GM12878 (cell line): ENCODE measurements at regions not wholly inside any gene's neighbourhood (a gene's known extent, or its start where the extent isn't known, plus 50 kb on each side); places are given as distances from the start of the nearest gene placed in this dataset.

ENCODE experiments used
- ATAC-seq: fragments of 200-7000 bp; cut with Tn5 transposase; 3 replicates; pipeline ENCODE4 v1.9.1; 2020; ENCODE audit warnings: mild to moderate bottlenecking, moderate library complexity
- BruUV-seq: library from RNA; stranded (reverse); fragments of 400-500 nt; replicated peaks from 2 replicates; lab custom pipeline; 2021; lab: Mats Ljungman, UMichigan
- CTCF ChIA-PET: fragments of 300-600 bp; sonication (Branson Sonifier 250); formaldehyde crosslinking; extraction: SDS; loops from one replicate; lab custom pipeline; 2021; ENCODE audit warnings: inconsistent platforms; lab: Yijun Ruan, JAX
- POLR2A ChIA-PET: fragments of 350-600 bp; formaldehyde crosslinking; extraction: SDS; loops from one replicate; lab custom pipeline; 2021; ENCODE audit warnings: inconsistent platforms; lab: Charles Lee
- RAD21 ChIA-PET: fragments of 300-600 bp; sonication (Branson Sonifier 250); formaldehyde crosslinking; loops from one replicate; lab custom pipeline; 2023; ENCODE audit warnings: antibody characterized with exemption; ENCODE audit not compliant: unreplicated experiment; lab: Charles Lee
- SMC1A ChIA-PET: fragments of 300-600 bp; sonication (Branson Sonifier 250); formaldehyde crosslinking; loops from one replicate; lab custom pipeline; 2023; ENCODE audit not compliant: unreplicated experiment, uncharacterized antibody; lab: Charles Lee
- DNase-seq: peaks from one replicate; pipeline ENCODE4 v3.0.0-alpha.2; 2011; ENCODE audit warnings: low read depth, low spot score
- FAIRE-seq: peaks from 3 replicates; lab custom pipeline; 2011; peaks lifted over from hg19 to GRCh38; lab: Jason Lieb, UNC
- H2AFZ ChIP-seq: 2 replicates; pipeline ENCODE4 v1.6.0; 2011; ENCODE audit warnings: low read depth, low read length, control low read depth; ENCODE audit not compliant: control insufficient read depth
- H3K27ac ChIP-seq: 2 replicates; pipeline ENCODE4 v1.5.1; 2011; ENCODE audit warnings: control low read depth; ENCODE audit not compliant: control insufficient read depth, insufficient read depth
- H3K27me3 ChIP-seq, 2 experiments: replicated peaks in 1 of 2; 2 replicates each; pipeline versions ENCODE4 v1.6.0 to v1.6.1; 2011; ENCODE audit warnings: low read length in 1 of 2; ENCODE audit not compliant: control insufficient read depth in 2 of 2, insufficient read depth in 2 of 2
- H3K36me3 ChIP-seq, 2 experiments: 2 replicates each; pipeline ENCODE4 v1.5.1; 2011; ENCODE audit warnings: low read length in 1 of 2; ENCODE audit not compliant: control insufficient read depth in 2 of 2, insufficient read depth in 2 of 2
- H3K4me1 ChIP-seq: 2 replicates; pipeline ENCODE4 v1.6.1; 2011; ENCODE audit warnings: mild to moderate bottlenecking, low read length, moderate library complexity, mixed read lengths; ENCODE audit not compliant: control insufficient read depth, insufficient read depth
- H3K4me2 ChIP-seq: 2 replicates; pipeline ENCODE4 v1.6.0; 2011; ENCODE audit warnings: control low read depth; ENCODE audit not compliant: control insufficient read depth, insufficient read depth
- H3K4me3 ChIP-seq: fragments of 200-600 bp; sonication (generic); 2 replicates; pipeline ENCODE4 v1.5.1; 2016
- H3K79me2 ChIP-seq: 2 replicates; pipeline ENCODE4 v1.6.0; 2011; ENCODE audit warnings: low read length; ENCODE audit not compliant: control insufficient read depth, insufficient read depth
- H3K9ac ChIP-seq: 2 replicates; pipeline ENCODE4 v1.8.0; 2011; ENCODE audit warnings: low read length, control low read depth, mixed read lengths; ENCODE audit not compliant: control insufficient read depth, insufficient read depth
- H3K9me3 ChIP-seq: replicated peaks from 3 replicates; pipeline ENCODE4 v1.5.1; 2011; ENCODE audit warnings: mild to moderate bottlenecking, low read length; ENCODE audit not compliant: control insufficient read depth, insufficient read depth
- H4K20me1 ChIP-seq: 2 replicates; pipeline ENCODE4 v1.6.0; 2011; ENCODE audit not compliant: control insufficient read depth, insufficient read depth
- BCL11A ChIP-seq: IDR thresholded peaks from 2 replicates; pipeline ENCODE4 v1.6.1; 2011; ENCODE audit warnings: low read depth, low read length
- CEBPZ ChIP-seq: fragments of 150-350 bp; IDR thresholded peaks from 2 replicates; pipeline ENCODE4 v1.6.1; 2016; ENCODE audit warnings: low read depth, low read length
- HCFC1 ChIP-seq: fragments of 150-350 bp; IDR thresholded peaks from 2 replicates; pipeline ENCODE4 v1.6.1; 2014; ENCODE audit warnings: low read length
- IKZF2 ChIP-seq, 2 experiments: fragments of 450-650 bp; IDR thresholded peaks; 2 replicates each; pipeline ENCODE4 v1.6.1; 2017; ENCODE audit warnings: mild to moderate bottlenecking in 2 of 2, moderate library complexity in 2 of 2
- NFYA ChIP-seq: IDR thresholded peaks from 2 replicates; pipeline ENCODE4 v1.6.1; 2011; ENCODE audit warnings: low read depth, mild to moderate bottlenecking, low read length, improper control_type of control experiment, borderline replicate concordance
- RBBP5 ChIP-seq: fragments of 200-600 bp; sonication (generic); conservative IDR thresholded peaks from 2 replicates; pipeline ENCODE4 v1.6.1; 2016
- ZNF622 ChIP-seq: fragments of 450-650 bp; IDR thresholded peaks from 2 replicates; pipeline ENCODE4 v1.6.1; 2017; ENCODE audit warnings: mild to moderate bottlenecking, inconsistent platforms
- WGBS: methylation state at CpG from one replicate; pipeline ENCODE4 v1.1.6; 2016; ENCODE audit warnings: low lambda C conversion rate; ENCODE audit not compliant: insufficient replicate concordance, insufficient coverage; ENCODE audit errors: missing lambda C conversion rate; 5-methylcytosine and 5-hydroxymethylcytosine counted together
- in situ Hi-C: fragments of 300-500 bp; cut with MboI; formaldehyde crosslinking; loops from 9 replicates; pipeline ENCODE4 v1.14.3; 2018; ENCODE audit warnings: mixed read lengths
- intact Hi-C: fragments of 100-400 bp; cut with micrococcal nuclease; formaldehyde crosslinking; loops from one replicate; pipeline ENCODE4 v1.14.2; 2022; ENCODE audit not compliant: unreplicated experiment
- TF ChIP-seq, protein P1 (sequence below): fragments of 450-650 bp; IDR thresholded peaks from 2 replicates; pipeline ENCODE4 v1.6.1; 2018; ENCODE audit warnings: borderline replicate concordance, mild to moderate bottlenecking; ENCODE audit not compliant: partially characterized antibody

- Histone ChIP-seq H4K20me1 (no peaks in the 10 kb centered on the region), H3K27me3 (no peaks in the 10 kb centered on the region), H3K27ac (no peak overlapping the region), H3K4me3 (no peak overlapping the region), H3K9ac (no peak overlapping the region), H3K4me1 (no peaks in the 10 kb centered on the region), H3K36me3 (no peaks in the 10 kb centered on the region), H3K4me2 (no peak overlapping the region), H3K9me3 (peaks cover 2% of the 10 kb centered on the region; the same call in 2 of the 3 replicates), H3K79me2 (no peaks in the 10 kb centered on the region), H2AFZ (no peak overlapping the region)
- ChIA-PET RAD21 (no interaction called here), SMC1A (no interaction called here), CTCF (interaction anchor here (1.6 kb wide), 1 partner anchor 27 kb away, joined by 3 read pairs; no protein-coding TSS in a partner anchor), POLR2A (no interaction called here)
- intact Hi-C loops (no loop called here), in situ Hi-C loops (no loop called here)
- TF ChIP-seq, protein P1, sequence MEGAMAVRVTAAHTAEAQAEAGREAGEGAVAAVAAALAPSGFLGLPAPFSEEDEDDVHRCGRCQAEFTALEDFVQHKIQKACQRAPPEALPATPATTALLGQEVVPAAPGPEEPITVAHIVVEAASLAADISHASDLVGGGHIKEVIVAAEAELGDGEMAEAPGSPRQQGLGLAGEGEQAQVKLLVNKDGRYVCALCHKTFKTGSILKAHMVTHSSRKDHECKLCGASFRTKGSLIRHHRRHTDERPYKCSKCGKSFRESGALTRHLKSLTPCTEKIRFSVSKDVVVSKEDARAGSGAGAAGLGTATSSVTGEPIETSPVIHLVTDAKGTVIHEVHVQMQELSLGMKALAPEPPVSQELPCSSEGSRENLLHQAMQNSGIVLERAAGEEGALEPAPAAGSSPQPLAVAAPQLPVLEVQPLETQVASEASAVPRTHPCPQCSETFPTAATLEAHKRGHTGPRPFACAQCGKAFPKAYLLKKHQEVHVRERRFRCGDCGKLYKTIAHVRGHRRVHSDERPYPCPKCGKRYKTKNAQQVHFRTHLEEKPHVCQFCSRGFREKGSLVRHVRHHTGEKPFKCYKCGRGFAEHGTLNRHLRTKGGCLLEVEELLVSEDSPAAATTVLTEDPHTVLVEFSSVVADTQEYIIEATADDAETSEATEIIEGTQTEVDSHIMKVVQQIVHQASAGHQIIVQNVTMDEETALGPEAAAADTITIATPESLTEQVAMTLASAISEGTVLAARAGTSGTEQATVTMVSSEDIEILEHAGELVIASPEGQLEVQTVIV = no peak
- TF ChIP-seq RBBP5 (no peak), HCFC1 (no peak), NFYA (no peak), CEBPZ (no peak), IKZF2 (IDR thresholded peaks at IDR 0.05) (no peak), BCL11A (no peak), ZNF622 (no peak)
- WGBS = 17% methylated on average over 3 of the region's 3 CpGs
- no peak for ATAC-seq
- no peak for FAIRE-seq
- DNase-seq = no peak
- BruUV-seq = no TSS peak
These were observed 95.6 kb downstream of the RRAGB start for GRCh38 chrX:55813150-55813549.
